IMR-90 (cell line): ENCODE measurements at regions not wholly inside any gene's neighbourhood (a gene's known extent, or its start where the extent isn't known, plus 50 kb on each side); places are given as distances from the start of the nearest gene placed in this dataset.

ENCODE experiments used
- ATAC-seq: fragments of 200-7000 bp; cut with Tn5 transposase; 2 replicates; pipeline ENCODE4 v1.9.1; 2020; ENCODE audit warnings: low read depth, mild to moderate bottlenecking, moderate library complexity
- BruUV-seq: library from RNA; stranded (reverse); fragments of 400-500 nt; replicated peaks from 2 replicates; lab custom pipeline; 2021; lab: Mats Ljungman, UMichigan
- CTCF ChIA-PET: fragments of 300-600 bp; formaldehyde crosslinking; extraction: SDS; loops from one replicate; lab custom pipeline; 2021; ENCODE audit warnings: antibody characterized with exemption; lab: Yijun Ruan, JAX
- POLR2A ChIA-PET: fragments of 300-600 bp; sonication (Branson Sonifier 250); formaldehyde crosslinking; loops from one replicate; lab custom pipeline; 2022; ENCODE audit warnings: antibody characterized with exemption; ENCODE audit not compliant: unreplicated experiment; lab: Charles Lee
- DNase-seq: peaks from one replicate; pipeline ENCODE4 v3.0.0; 2013
- H2AFZ ChIP-seq: replicated peaks from 2 replicates; pipeline ENCODE3; 2013; ENCODE audit warnings: low read length, mild to moderate bottlenecking; ENCODE audit not compliant: poor library complexity
- H2AK5ac ChIP-seq: 2 replicates; pipeline ENCODE4 v1.6.1; 2013; ENCODE audit warnings: low read depth, low read length, inconsistent platforms
- H2AK9ac ChIP-seq: replicated peaks from 2 replicates; pipeline ENCODE3; 2013; ENCODE audit warnings: mild to moderate bottlenecking, low read depth, low read length, moderate library complexity; ENCODE audit not compliant: poor library complexity
- H2BK120ac ChIP-seq: 2 replicates; pipeline ENCODE4 v1.6.1; 2013; ENCODE audit warnings: low read depth, low read length, inconsistent platforms
- H2BK15ac ChIP-seq: 3 replicates; pipeline ENCODE4 v1.6.1; 2013; ENCODE audit warnings: low read depth, low read length, inconsistent platforms
- H2BK20ac ChIP-seq: 2 replicates; pipeline ENCODE4 v1.6.1; 2013; ENCODE audit warnings: low read depth, mild to moderate bottlenecking, inconsistent platforms, low read length, moderate library complexity
- H2BK5ac ChIP-seq: 2 replicates; pipeline ENCODE4 v1.6.1; 2013; ENCODE audit warnings: mild to moderate bottlenecking, low read depth, low read length, inconsistent platforms; ENCODE audit not compliant: poor library complexity, severe bottlenecking
- H3K14ac ChIP-seq: replicated peaks from 2 replicates; pipeline ENCODE4 v1.6.1; 2013; ENCODE audit warnings: low read depth, low read length, inconsistent platforms
- H3K18ac ChIP-seq: 2 replicates; pipeline ENCODE4 v1.6.1; 2013; ENCODE audit warnings: low read depth, low read length, control low read depth
- H3K23ac ChIP-seq: 2 replicates; pipeline ENCODE4 v1.6.1; 2013; ENCODE audit warnings: low read depth, low read length, inconsistent platforms
- H3K27ac ChIP-seq: 2 replicates; pipeline ENCODE4 v1.5.1; 2013; ENCODE audit warnings: mild to moderate bottlenecking, control low read depth, low read length; ENCODE audit not compliant: insufficient read depth
- H3K27me3 ChIP-seq: 2 replicates; pipeline ENCODE4 v1.6.1; 2013; ENCODE audit warnings: low read length; ENCODE audit not compliant: control insufficient read depth, insufficient read depth
- H3K36me3 ChIP-seq: 2 replicates; pipeline ENCODE4 v1.6.1; 2013; ENCODE audit warnings: low read length, mixed read lengths; ENCODE audit not compliant: control insufficient read depth, insufficient read depth
- H3K4ac ChIP-seq: 2 replicates; pipeline ENCODE4 v1.6.1; 2013; ENCODE audit warnings: low read depth, low read length, inconsistent platforms
- H3K4me1 ChIP-seq: 2 replicates; pipeline ENCODE4 v1.6.1; 2013; ENCODE audit warnings: low read length, mixed read lengths; ENCODE audit not compliant: control insufficient read depth, insufficient read depth
- H3K4me2 ChIP-seq: 2 replicates; pipeline ENCODE4 v1.6.1; 2013; ENCODE audit warnings: low read depth, mild to moderate bottlenecking, control low read depth, low read length, moderate library complexity
- H3K4me3 ChIP-seq: 2 replicates; pipeline ENCODE4 v1.5.1; 2013; ENCODE audit warnings: low read depth, mild to moderate bottlenecking, control low read depth, low read length, moderate library complexity; ENCODE audit not compliant: insufficient read depth
- H3K56ac ChIP-seq: 2 replicates; pipeline ENCODE4 v1.6.1; 2013; ENCODE audit warnings: low read length, inconsistent platforms; ENCODE audit not compliant: insufficient read depth; ENCODE audit errors: extremely low read depth
- H3K79me1 ChIP-seq, 2 experiments: 2 replicates each; pipeline ENCODE4 v1.6.1; 2013; ENCODE audit warnings: low read length in 2 of 2, inconsistent platforms in 1 of 2, low read depth in 1 of 2
- H3K9ac ChIP-seq: 2 replicates; pipeline ENCODE4 v1.6.1; 2013; ENCODE audit warnings: low read depth, low read length, control low read depth
- H3K9me1 ChIP-seq: 2 replicates; pipeline ENCODE4 v1.6.1; 2013; ENCODE audit warnings: low read length, inconsistent platforms; ENCODE audit not compliant: insufficient read depth
- H3K9me3 ChIP-seq: 2 replicates; pipeline ENCODE4 v1.6.1; 2013; ENCODE audit warnings: low read length; ENCODE audit not compliant: control insufficient read depth, insufficient read depth
- H4K20me1 ChIP-seq: 2 replicates; pipeline ENCODE4 v1.6.1; 2013; ENCODE audit warnings: low read length, inconsistent platforms; ENCODE audit not compliant: insufficient read depth
- H4K5ac ChIP-seq: 2 replicates; pipeline ENCODE4 v1.6.1; 2013; ENCODE audit warnings: mild to moderate bottlenecking, low read depth, low read length, control low read depth
- H4K8ac ChIP-seq, 2 experiments: 2 replicates each; pipeline ENCODE4 v1.6.1; 2013; ENCODE audit warnings: low read depth in 2 of 2, low read length in 2 of 2, control low read depth in 1 of 2, inconsistent platforms in 1 of 2
- H4K91ac ChIP-seq: 2 replicates; pipeline ENCODE4 v1.6.1; 2013; ENCODE audit warnings: low read depth, low read length, inconsistent platforms; ENCODE audit not compliant: insufficient read depth
- CHD1 ChIP-seq: IDR thresholded peaks from 2 replicates; pipeline ENCODE4 v1.6.1; 2012; ENCODE audit warnings: low read depth, low read length, improper control_type of control experiment
- ELK1 ChIP-seq: fragments of 150-350 bp; IDR thresholded peaks from 2 replicates; pipeline ENCODE4 v1.6.1; 2016; ENCODE audit warnings: low read depth, mild to moderate bottlenecking, low read length, moderate library complexity, borderline replicate concordance
- FOS ChIP-seq: fragments of 150-350 bp; IDR thresholded peaks from 2 replicates; pipeline ENCODE4 v1.6.1; 2016; ENCODE audit warnings: low read depth, low read length
- MAFK ChIP-seq: IDR thresholded peaks from 2 replicates; pipeline ENCODE4 v1.6.1; 2012; ENCODE audit warnings: low read depth, low read length, improper control_type of control experiment
- NFE2L2 ChIP-seq: fragments of 150-350 bp; IDR thresholded peaks from 2 replicates; pipeline ENCODE4 v1.6.1; 2016; ENCODE audit warnings: low read depth, mild to moderate bottlenecking, low read length
- RAD21 ChIP-seq: IDR thresholded peaks from 2 replicates; pipeline ENCODE4 v1.6.1; 2012; ENCODE audit warnings: low read length, improper control_type of control experiment
- RCOR1 ChIP-seq: IDR thresholded peaks from 2 replicates; pipeline ENCODE4 v1.6.1; 2012; ENCODE audit warnings: mild to moderate bottlenecking, low read length, improper control_type of control experiment; ENCODE audit not compliant: insufficient replicate concordance
- SMC3 ChIP-seq: fragments of 150-350 bp; IDR thresholded peaks from 2 replicates; pipeline ENCODE4 v1.6.1; 2016; ENCODE audit warnings: low read depth, mild to moderate bottlenecking, antibody characterized with exemption, low read length, moderate library complexity
- WGBS, 2 experiments: methylation state at CpG; one replicate each; pipeline versions ENCODE4 v1.1.5 to v1.1.7; 2013; ENCODE audit warnings: missing lambda C conversion rate in 2 of 2; ENCODE audit not compliant: insufficient read length in 1 of 2; ENCODE audit errors: extremely low coverage in 2 of 2; 5-methylcytosine and 5-hydroxymethylcytosine counted together
- dilution Hi-C: fragments of 300-500 bp; cut with HindIII; formaldehyde crosslinking; loops from one replicate; pipeline ENCODE4 v1.14.3; 2018; ENCODE audit warnings: low sequenced_read_pairs; ENCODE audit not compliant: unreplicated experiment
- in situ Hi-C: fragments of 300-500 bp; cut with MboI; formaldehyde crosslinking; loops from 3 replicates; pipeline ENCODE4 v1.14.3; 2019; ENCODE audit warnings: low sequenced_read_pairs, inconsistent platforms, mixed read lengths
- intact Hi-C: fragments of 100-400 bp; cut with micrococcal nuclease; formaldehyde crosslinking; loops from 2 replicates; pipeline ENCODE4 v1.10.0; 2022

- dilution Hi-C loops (no loop called here), in situ Hi-C loops (no loop called here), intact Hi-C loops (no loop called here)
- no CpG with 5 or more reads among the region's 1 CpG for WGBS, 2 experiments
- ATAC-seq (no peak), DNase-seq (no peak)
- H2BK15ac ChIP-seq = no peak overlapping the region
- no peak overlapping the region for H2AK9ac ChIP-seq
- no peak overlapping the region for H3K18ac ChIP-seq
- H3K9ac ChIP-seq = no peak overlapping the region
- no peak overlapping the region for H2BK120ac ChIP-seq
- ChIA-PET POLR2A (no interaction called here), CTCF (no interaction called here)
- TF ChIP-seq NFE2L2 = no peak
- no peak for TF ChIP-seq SMC3
- TF ChIP-seq MAFK = no peak
- no peak for TF ChIP-seq CHD1
- no peak for TF ChIP-seq FOS
- TF ChIP-seq RAD21 = no peak
- TF ChIP-seq ELK1 = no peak
- no peak for TF ChIP-seq RCOR1
- H3K23ac ChIP-seq = no peak overlapping the region
- H3K36me3 ChIP-seq = no peaks in the 10 kb centered on the region
- BruUV-seq = no TSS peak
- H2AFZ ChIP-seq = no peak overlapping the region
- H3K14ac ChIP-seq = no peak overlapping the region
- no peak overlapping the region for H4K91ac ChIP-seq
- no peak overlapping the region for H3K56ac ChIP-seq
- H3K79me1 ChIP-seq = no peaks in the 10 kb centered on the region
- H2AK5ac ChIP-seq = no peak overlapping the region
- no peaks in the 10 kb centered on the region for H4K20me1 ChIP-seq
- no peak overlapping the region for H2BK5ac ChIP-seq
- no peak overlapping the region for H4K8ac ChIP-seq
- no peak overlapping the region for H3K4me2 ChIP-seq
- no peak overlapping the region for H3K27ac ChIP-seq
- H3K4ac ChIP-seq = no peak overlapping the region
- no peaks in the 10 kb centered on the region for H3K27me3 ChIP-seq
- no peaks in the 10 kb centered on the region for H3K4me1 ChIP-seq
- no peak overlapping the region for H3K4me3 ChIP-seq
- no peak overlapping the region for H2BK20ac ChIP-seq
- H3K9me3 ChIP-seq = no peaks in the 10 kb centered on the region
- H4K5ac ChIP-seq = no peak overlapping the region
- H3K9me1 ChIP-seq = no peaks in the 10 kb centered on the region
Measured at GRCh38 chr13:70894258-70894657, 786.0 kb upstream of the KLHL1 start.
